Endodermal cell (in vitro differentiated cells): ENCODE measurements at regions not wholly inside any gene's neighbourhood (a gene's known extent, or its start where the extent isn't known, plus 50 kb on each side); places are given as distances from the start of the nearest gene placed in this dataset.
A peak's percentile ranks its signal among the peaks of the same experiment; 100 is the strongest.

Source experiments
- DNase-seq: peaks from one replicate; pipeline ENCODE4 v3.0.0-alpha.2; 2017
- H3K27ac ChIP-seq: 2 replicates; pipeline ENCODE4 v1.5.1; 2013; ENCODE audit warnings: mild to moderate bottlenecking, low read depth, low read length, moderate library complexity
- H3K27me3 ChIP-seq: 2 replicates; pipeline ENCODE4 v1.6.1; 2013; ENCODE audit warnings: mild to moderate bottlenecking, low read length, moderate library complexity; ENCODE audit not compliant: insufficient read depth, control insufficient read depth, poor library complexity, severe bottlenecking
- H3K36me3 ChIP-seq: 2 replicates; pipeline ENCODE4 v1.7.0; 2013; ENCODE audit warnings: mild to moderate bottlenecking, low read length, moderate library complexity; ENCODE audit not compliant: control insufficient read depth, insufficient read depth
- H3K4me1 ChIP-seq: one replicate; pipeline ENCODE4 v1.7.0; 2013; ENCODE audit warnings: low read length; ENCODE audit not compliant: control insufficient read depth, insufficient read depth
- H3K4me3 ChIP-seq: 2 replicates; pipeline ENCODE4 v1.5.1; 2013; ENCODE audit warnings: mild to moderate bottlenecking, low read length, moderate library complexity
- H3K9ac ChIP-seq: 2 replicates; pipeline ENCODE4 v1.6.1; 2013; ENCODE audit warnings: mild to moderate bottlenecking, low read length, moderate library complexity; ENCODE audit not compliant: poor library complexity, severe bottlenecking; ENCODE audit errors: extremely low read depth
- H3K9me3 ChIP-seq: 2 replicates; pipeline ENCODE4 v1.6.1; 2013; ENCODE audit warnings: mild to moderate bottlenecking, low read length, moderate library complexity; ENCODE audit not compliant: control insufficient read depth
- H3K27ac Mint-ChIP-seq: 2 replicates; pipeline ENCODE4 v1.8.0; 2020; ENCODE audit warnings: mixed read lengths
- H3K27me3 Mint-ChIP-seq: 2 replicates; pipeline ENCODE4 v1.8.0; 2021; ENCODE audit warnings: mild to moderate bottlenecking, mixed read lengths; ENCODE audit not compliant: insufficient read depth
- H3K36me3 Mint-ChIP-seq: 2 replicates; pipeline ENCODE4 v1.8.0; 2020; ENCODE audit warnings: low read depth, mixed read lengths
- H3K4me1 Mint-ChIP-seq: 2 replicates; pipeline ENCODE4 v1.8.0; 2020; ENCODE audit warnings: mixed read lengths
- H3K4me3 Mint-ChIP-seq: 2 replicates; pipeline ENCODE4 v1.8.0; 2020; ENCODE audit warnings: mild to moderate bottlenecking, moderate library complexity, mixed read lengths
- H3K9me3 Mint-ChIP-seq: 2 replicates; pipeline ENCODE4 v1.8.0; 2020; ENCODE audit warnings: mild to moderate bottlenecking, mixed read lengths
- WGBS, 2 experiments: methylation state at CpG; one replicate each; pipeline versions ENCODE4 v1.1.5 to v1.1.7; 2013; ENCODE audit warnings: missing lambda C conversion rate in 2 of 2, mixed read lengths in 1 of 2; ENCODE audit not compliant: insufficient coverage in 1 of 2, insufficient read length in 1 of 2; 5-methylcytosine and 5-hydroxymethylcytosine counted together
- TF ChIP-seq, protein P1 (sequence below): fragments of 200-600 bp; sonication (generic); conservative IDR thresholded peaks from 2 replicates; pipeline ENCODE4 v1.5.0; 2021; ENCODE audit warnings: antibody characterized with exemption, mild to moderate bottlenecking

DNA sequence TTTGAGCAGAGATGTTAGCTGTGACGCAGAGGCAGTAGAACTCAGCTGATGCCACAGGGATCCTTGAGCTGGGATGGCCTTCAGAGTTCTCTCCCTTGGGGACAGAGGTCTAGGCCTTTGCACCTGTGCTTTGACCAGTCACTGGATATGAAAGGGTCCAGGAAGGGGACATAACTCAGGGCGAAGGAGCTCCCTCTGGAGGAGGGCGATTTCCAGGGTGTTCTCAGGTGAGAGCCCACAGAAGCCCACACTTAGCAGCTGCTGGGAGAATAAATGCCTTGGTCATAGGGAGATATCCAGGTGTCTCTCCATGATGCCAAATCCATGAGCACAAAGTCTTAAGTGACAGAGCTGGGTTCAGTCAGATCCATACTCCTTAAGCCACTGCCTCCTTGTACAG is 369.2 kb downstream of the NYAP2 start:
- Mint-ChIP-seq H3K27me3 (no peaks in the 10 kb centered on the region), H3K9me3 (no peaks in the 10 kb centered on the region), H3K4me3 (no peak overlapping the region), H3K36me3 (no peaks in the 10 kb centered on the region), H3K27ac (no peak overlapping the region), H3K4me1 (no peaks in the 10 kb centered on the region)
- Histone ChIP-seq H3K4me3 (no peak overlapping the region), H3K27me3 (no peaks in the 10 kb centered on the region), H3K4me1 (no peaks in the 10 kb centered on the region), H3K9ac (no peak overlapping the region), H3K36me3 (no peaks in the 10 kb centered on the region), H3K9me3 (no peaks in the 10 kb centered on the region), H3K27ac (no peak overlapping the region)
- WGBS, 2 experiments, result 89 to 94% methylated on average over 2 to 3 of the region's 3 CpGs
- TF ChIP-seq, protein P1, sequence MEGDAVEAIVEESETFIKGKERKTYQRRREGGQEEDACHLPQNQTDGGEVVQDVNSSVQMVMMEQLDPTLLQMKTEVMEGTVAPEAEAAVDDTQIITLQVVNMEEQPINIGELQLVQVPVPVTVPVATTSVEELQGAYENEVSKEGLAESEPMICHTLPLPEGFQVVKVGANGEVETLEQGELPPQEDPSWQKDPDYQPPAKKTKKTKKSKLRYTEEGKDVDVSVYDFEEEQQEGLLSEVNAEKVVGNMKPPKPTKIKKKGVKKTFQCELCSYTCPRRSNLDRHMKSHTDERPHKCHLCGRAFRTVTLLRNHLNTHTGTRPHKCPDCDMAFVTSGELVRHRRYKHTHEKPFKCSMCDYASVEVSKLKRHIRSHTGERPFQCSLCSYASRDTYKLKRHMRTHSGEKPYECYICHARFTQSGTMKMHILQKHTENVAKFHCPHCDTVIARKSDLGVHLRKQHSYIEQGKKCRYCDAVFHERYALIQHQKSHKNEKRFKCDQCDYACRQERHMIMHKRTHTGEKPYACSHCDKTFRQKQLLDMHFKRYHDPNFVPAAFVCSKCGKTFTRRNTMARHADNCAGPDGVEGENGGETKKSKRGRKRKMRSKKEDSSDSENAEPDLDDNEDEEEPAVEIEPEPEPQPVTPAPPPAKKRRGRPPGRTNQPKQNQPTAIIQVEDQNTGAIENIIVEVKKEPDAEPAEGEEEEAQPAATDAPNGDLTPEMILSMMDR, result peak; percentile 29
- peak; percentile 57 for DNase-seq

DNA sequence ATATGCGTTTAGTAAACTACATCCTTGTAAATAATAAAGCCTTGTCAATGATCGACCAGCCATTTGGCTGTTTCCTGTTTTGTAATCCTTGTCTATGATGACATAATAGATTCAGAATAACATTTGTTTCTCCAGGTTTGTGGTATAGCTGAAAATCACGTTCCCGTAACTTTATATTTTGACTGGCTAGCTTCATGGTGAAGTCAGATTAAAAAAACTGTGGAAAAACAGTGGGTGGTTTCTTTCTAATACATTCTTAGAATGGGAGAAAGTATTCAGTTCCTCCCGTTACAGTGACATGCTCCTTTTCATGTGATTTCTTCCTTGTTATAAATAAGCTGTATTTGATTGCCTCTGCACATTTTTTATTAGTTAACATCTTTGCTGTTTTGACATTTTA is 366.9 kb downstream of the NYAP2 start:
- Histone ChIP-seq H3K27me3 (no peaks in the 10 kb centered on the region), H3K36me3 (no peaks in the 10 kb centered on the region), H3K4me1 (no peaks in the 10 kb centered on the region), H3K27ac (no peak overlapping the region), H3K9me3 (no peaks in the 10 kb centered on the region), H3K4me3 (no peak overlapping the region), H3K9ac (no peak overlapping the region)
- TF ChIP-seq, protein P1, result no peak
- Mint-ChIP-seq H3K27me3 (no peaks in the 10 kb centered on the region), H3K36me3 (no peaks in the 10 kb centered on the region), H3K27ac (no peak overlapping the region), H3K9me3 (no peaks in the 10 kb centered on the region), H3K4me3 (no peak overlapping the region), H3K4me1 (no peaks in the 10 kb centered on the region)
- WGBS, 2 experiments, result 89 to 100% methylated on average over 2 to 5 of the region's 5 CpGs
- DNase-seq, result no peak

DNA sequence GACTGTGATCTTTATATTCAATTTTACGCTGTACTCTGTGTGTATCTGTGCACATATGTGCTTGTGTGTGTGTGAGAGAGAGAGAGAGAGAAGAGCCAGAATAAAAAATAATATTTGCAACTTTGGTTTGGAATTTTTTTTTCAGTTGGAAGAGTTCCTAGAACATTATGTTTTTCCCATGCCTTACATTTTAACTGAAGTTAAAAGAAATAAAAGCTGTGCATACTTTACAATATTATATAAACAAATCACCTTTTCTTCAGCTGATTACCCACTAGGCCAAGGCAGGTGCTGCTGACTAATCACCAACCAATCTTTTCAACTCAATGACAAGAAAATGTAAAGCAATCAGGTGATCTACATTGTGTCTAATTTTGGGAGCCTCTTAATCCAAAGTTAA is 366.3 kb downstream of the NYAP2 start:
- no peak overlapping the region for H3K27ac ChIP-seq
- Mint-ChIP-seq H3K27me3 (no peaks in the 10 kb centered on the region), H3K4me1 (no peaks in the 10 kb centered on the region), H3K36me3 (no peaks in the 10 kb centered on the region), H3K4me3 (no peak overlapping the region), H3K27ac (no peak overlapping the region), H3K9me3 (no peaks in the 10 kb centered on the region)
- no peaks in the 10 kb centered on the region for H3K36me3 ChIP-seq
- no peak overlapping the region for H3K9ac ChIP-seq
- no peaks in the 10 kb centered on the region for H3K4me1 ChIP-seq
- 100% methylated on average over 1 of the region's 1 CpG; no CpG with 5 or more reads in 1 of the 2 experiments for WGBS, 2 experiments
- no peaks in the 10 kb centered on the region for H3K9me3 ChIP-seq
- no peaks in the 10 kb centered on the region for H3K27me3 ChIP-seq
- TF ChIP-seq, protein P1, result no peak
- DNase-seq, result no peak
- no peak overlapping the region for H3K4me3 ChIP-seq
